ENCODE measurements at regions not wholly inside any gene's neighbourhood (a gene's known extent, or its start where the extent isn't known, plus 50 kb on each side); places are given as distances from the start of the nearest gene placed in this dataset.

- no peak overlapping the region for H3K27ac ChIP-seq
- H2AFZ ChIP-seq (ENCODE audit: low read depth), result no peak overlapping the region
- H4K20me1 ChIP-seq (ENCODE audit: insufficient read depth), result no peaks in the 10 kb centered on the region
- H3K27me3 ChIP-seq (ENCODE audit: insufficient read depth, low read depth), result no peaks in the 10 kb centered on the region
- no peak overlapping the region for H3K4me2 ChIP-seq
- H3K4me1 ChIP-seq (ENCODE audit: low read depth, poor library complexity, severe bottlenecking), result no peaks in the 10 kb centered on the region
- TF ChIP-seq CTCF (conservative IDR thresholded peaks at IDR 0.05; ENCODE audit: low read depth, low read length), result no peak
- no peak overlapping the region for H3K4me3 ChIP-seq (IDR thresholded peaks at IDR 0.05; ENCODE audit: insufficient read depth, low read depth, low read length)
- H3K9ac ChIP-seq, result no peak overlapping the region
- no peaks in the 10 kb centered on the region for H3K36me3 ChIP-seq (ENCODE audit: insufficient read depth)
- H3K79me2 ChIP-seq (ENCODE audit: insufficient read depth, low read depth), result no peaks in the 10 kb centered on the region
These were observed 647.1 kb downstream of the ANKRD50 start for GRCh38 chr4:124065422-124065821.

- Histone ChIP-seq H3K4me3 (IDR thresholded peaks at IDR 0.05; ENCODE audit: insufficient read depth, low read depth, low read length) (no peak overlapping the region), H3K4me2 (no peak overlapping the region), H3K79me2 (ENCODE audit: insufficient read depth, low read depth) (no peaks in the 10 kb centered on the region), H3K36me3 (ENCODE audit: insufficient read depth) (no peaks in the 10 kb centered on the region), H3K4me1 (ENCODE audit: low read depth, poor library complexity, severe bottlenecking) (no peaks in the 10 kb centered on the region), H3K27ac (no peak overlapping the region), H3K27me3 (ENCODE audit: insufficient read depth, low read depth) (no peaks in the 10 kb centered on the region), H3K9ac (no peak overlapping the region), H4K20me1 (ENCODE audit: insufficient read depth) (no peaks in the 10 kb centered on the region), H2AFZ (ENCODE audit: low read depth) (no peak overlapping the region)
- no peak for TF ChIP-seq CTCF (conservative IDR thresholded peaks at IDR 0.05; ENCODE audit: low read depth, low read length)
These were observed 646.6 kb downstream of the ANKRD50 start for GRCh38 chr4:124065936-124066335.

GRCh38 chr4:124066595-124066994, 645.9 kb downstream of the ANKRD50 start:
- Histone ChIP-seq H3K27me3 (ENCODE audit: insufficient read depth, low read depth) (no peaks in the 10 kb centered on the region), H3K36me3 (ENCODE audit: insufficient read depth) (no peaks in the 10 kb centered on the region), H3K4me1 (ENCODE audit: low read depth, poor library complexity, severe bottlenecking) (no peaks in the 10 kb centered on the region), H2AFZ (ENCODE audit: low read depth) (no peak overlapping the region), H3K9ac (no peak overlapping the region), H3K4me3 (IDR thresholded peaks at IDR 0.05; ENCODE audit: insufficient read depth, low read depth, low read length) (no peak overlapping the region), H3K4me2 (no peak overlapping the region), H3K27ac (no peak overlapping the region), H3K79me2 (ENCODE audit: insufficient read depth, low read depth) (no peaks in the 10 kb centered on the region), H4K20me1 (ENCODE audit: insufficient read depth) (no peaks in the 10 kb centered on the region)
- TF ChIP-seq CTCF (conservative IDR thresholded peaks at IDR 0.05; ENCODE audit: low read depth, low read length), result no peak

- H3K79me2 ChIP-seq (ENCODE audit: insufficient read depth, low read depth), result no peaks in the 10 kb centered on the region
- H4K20me1 ChIP-seq (ENCODE audit: insufficient read depth), result no peaks in the 10 kb centered on the region
- no peak for TF ChIP-seq CTCF (conservative IDR thresholded peaks at IDR 0.05; ENCODE audit: low read depth, low read length)
- H3K4me1 ChIP-seq (ENCODE audit: low read depth, poor library complexity, severe bottlenecking), result no peaks in the 10 kb centered on the region
- no peaks in the 10 kb centered on the region for H3K27me3 ChIP-seq (ENCODE audit: insufficient read depth, low read depth)
- H3K9ac ChIP-seq, result no peak overlapping the region
- H3K4me3 ChIP-seq (IDR thresholded peaks at IDR 0.05; ENCODE audit: insufficient read depth, low read depth, low read length), result no peak overlapping the region
- no peak overlapping the region for H3K4me2 ChIP-seq
- H2AFZ ChIP-seq (ENCODE audit: low read depth), result no peak overlapping the region
- H3K36me3 ChIP-seq (ENCODE audit: insufficient read depth), result no peaks in the 10 kb centered on the region
- no peak overlapping the region for H3K27ac ChIP-seq
These were observed 645.5 kb downstream of the ANKRD50 start for GRCh38 chr4:124067046-124067445.

All from KMS-11 (cell line).